ENCODE measurements at regions not wholly inside any gene's neighbourhood (a gene's known extent, or its start where the extent isn't known, plus 50 kb on each side); places are given as distances from the start of the nearest gene placed in this dataset.

DNA sequence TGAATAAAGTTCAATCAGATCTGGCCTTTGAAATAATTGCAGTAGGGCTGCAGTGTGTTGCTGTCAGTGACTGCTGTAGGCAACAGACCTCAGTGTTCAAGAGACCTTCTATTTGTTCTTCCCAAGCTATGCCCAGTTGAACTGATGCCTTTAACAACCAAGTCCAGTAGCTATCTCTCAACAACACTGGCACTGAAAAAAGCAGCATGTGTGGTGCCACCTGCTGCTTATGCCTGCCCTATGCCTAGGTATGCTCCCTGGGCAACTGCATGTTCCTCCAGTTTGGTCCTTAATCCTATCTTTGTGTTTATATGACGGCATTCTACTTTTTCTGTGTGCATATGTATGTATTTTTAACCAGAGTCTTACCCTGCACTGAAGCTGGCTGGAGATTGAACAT is 523.9 kb upstream of the MEX3C start (continued):
- TF ChIP-seq, protein P1, sequence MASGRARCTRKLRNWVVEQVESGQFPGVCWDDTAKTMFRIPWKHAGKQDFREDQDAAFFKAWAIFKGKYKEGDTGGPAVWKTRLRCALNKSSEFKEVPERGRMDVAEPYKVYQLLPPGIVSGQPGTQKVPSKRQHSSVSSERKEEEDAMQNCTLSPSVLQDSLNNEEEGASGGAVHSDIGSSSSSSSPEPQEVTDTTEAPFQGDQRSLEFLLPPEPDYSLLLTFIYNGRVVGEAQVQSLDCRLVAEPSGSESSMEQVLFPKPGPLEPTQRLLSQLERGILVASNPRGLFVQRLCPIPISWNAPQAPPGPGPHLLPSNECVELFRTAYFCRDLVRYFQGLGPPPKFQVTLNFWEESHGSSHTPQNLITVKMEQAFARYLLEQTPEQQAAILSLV (CRISPR knock-in tag; IDR thresholded peaks at IDR 0.05; ENCODE audit: borderline replicate concordance) = no peak
- no peak for TF ChIP-seq ZNF816 (CRISPR knock-in tag; IDR thresholded peaks at IDR 0.05; ENCODE audit: borderline replicate concordance)
- TF ChIP-seq, protein P2, sequence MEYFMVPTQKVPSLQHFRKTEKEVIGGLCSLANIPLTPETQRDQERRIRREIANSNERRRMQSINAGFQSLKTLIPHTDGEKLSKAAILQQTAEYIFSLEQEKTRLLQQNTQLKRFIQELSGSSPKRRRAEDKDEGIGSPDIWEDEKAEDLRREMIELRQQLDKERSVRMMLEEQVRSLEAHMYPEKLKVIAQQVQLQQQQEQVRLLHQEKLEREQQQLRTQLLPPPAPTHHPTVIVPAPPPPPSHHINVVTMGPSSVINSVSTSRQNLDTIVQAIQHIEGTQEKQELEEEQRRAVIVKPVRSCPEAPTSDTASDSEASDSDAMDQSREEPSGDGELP (IDR thresholded peaks at IDR 0.05; ENCODE audit: borderline replicate concordance, low read depth) = no peak

DNA sequence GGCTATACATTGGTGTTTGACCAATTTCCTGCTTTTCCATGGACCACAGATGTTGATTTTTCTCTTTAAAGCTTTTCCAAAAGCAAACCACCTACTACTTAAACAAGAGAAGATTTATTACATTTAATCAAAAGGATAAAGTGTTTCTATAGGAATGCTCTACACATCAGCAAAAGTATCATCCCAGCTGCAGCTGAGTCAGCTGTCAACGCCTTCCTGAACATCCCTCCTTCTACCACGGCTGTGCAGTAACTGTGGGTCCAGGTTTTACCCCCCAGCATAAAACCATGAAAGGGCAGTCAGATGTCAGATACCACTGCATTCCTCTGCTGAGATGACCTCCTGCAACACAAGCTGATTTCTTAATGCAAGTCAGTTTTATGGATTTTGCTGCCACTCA is 524.5 kb upstream of the MEX3C start:
- Histone ChIP-seq H3K79me2 (ENCODE audit: insufficient read depth, low read length) (no peaks in the 10 kb centered on the region), H3K36me3 (replicated peaks in 1 of 2; ENCODE audit: control insufficient read depth in 1 of 2, insufficient read depth in 2 of 2, low read length in 2 of 2) (no peaks in the 10 kb centered on the region), H3K4me1 (ENCODE audit: insufficient read depth, low read length) (no peaks in the 10 kb centered on the region), H3K27ac (ENCODE audit: extremely low read length, insufficient read depth, low read length) (no peak overlapping the region), H3K9me3 (ENCODE audit: low read length) (no peaks in the 10 kb centered on the region; the same call in 1 of the 2 replicates), H3K4me2 (ENCODE audit: low read depth, low read length) (no peak overlapping the region), H3K27me3 (ENCODE audit: control insufficient read depth in 1 of 2, insufficient read depth in 2 of 2, low read length in 2 of 2) (no peaks in the 10 kb centered on the region), H4K20me1 (ENCODE audit: insufficient read depth, low read length) (no peaks in the 10 kb centered on the region), H3K4me3 (replicated peaks in 1 of 3; ENCODE audit: insufficient read depth in 1 of 3, low read depth in 2 of 3, low read length in 3 of 3) (no peak overlapping the region), H2AFZ (ENCODE audit: low read length) (no peak overlapping the region), H3K9ac (ENCODE audit: insufficient read depth, low read depth, low read length) (no peak overlapping the region)
- BruUV-seq (replicated peaks) = no TSS peak
- ChIA-PET CTCF (ENCODE audit: low intra/inter-chr PET ratio, low total read pairs) (no interaction called here), POLR2A (no interaction called here)
- no peak for DNase-seq (ENCODE audit: low spot score)
- 4% methylated on average over 2 of the region's 2 CpGs for WGBS (ENCODE audit: low lambda C conversion rate)
- ATAC-seq = no peak
- intact Hi-C loops (cut with micrococcal nuclease; ENCODE audit: unreplicated experiment) = no loop called here
- in situ Hi-C loops (cut with HindIII; ENCODE audit: extremely low pct_ligation_motif_present, low pct_unique_long_range_greater_than_20kb) = no loop called here
- no peak for TF ChIP-seq GATAD2A (CRISPR knock-in tag; IDR thresholded peaks at IDR 0.05)
- FAIRE-seq = no peak

All from HepG2 (cell line).